K562 (cell line): ENCODE measurements at regions not wholly inside any gene's neighbourhood (a gene's known extent, or its start where the extent isn't known, plus 50 kb on each side); places are given as distances from the start of the nearest gene placed in this dataset.
"Not testable (repeated sequence)": the region's sequence is repeated elsewhere in the genome, so short reads cannot be mapped to it uniquely, and the experiment has no call there.

Source experiments
- CEBPB ChIP-seq: fragments of 450-650 bp; IDR thresholded peaks from 2 replicates; pipeline ENCODE4 v1.6.1; 2016; ENCODE audit warnings: missing genetic modification characterization, missing compliant biosample characterization
- SOX6 ChIP-seq: fragments of 450-650 bp; IDR thresholded peaks from 2 replicates; pipeline ENCODE4 v1.6.1; 2014; ENCODE audit warnings: mild to moderate bottlenecking
- TF ChIP-seq, protein P1 (sequence below), 3 experiments: IDR thresholded peaks in 2 of 3; conservative IDR thresholded peaks in 1 of 3; 2 replicates each; pipeline ENCODE4 v1.5.1; 2011 to 2012; ENCODE audit warnings: low read length in 3 of 3, mild to moderate bottlenecking in 3 of 3, control low read depth in 2 of 3, improper control_type of control experiment in 1 of 3, inconsistent platforms in 1 of 3, low read depth in 1 of 3, mixed read lengths in 1 of 3, moderate library complexity in 1 of 3; ENCODE audit not compliant: insufficient read depth in 2 of 3
- TF ChIP-seq, protein P2 (sequence below): sonication (generic); formaldehyde crosslinking; IDR thresholded peaks from 2 replicates; pipeline ENCODE4 v1.9.0; 2022; ENCODE audit warnings: mild to moderate bottlenecking, missing genetic modification reagents

DNA sequence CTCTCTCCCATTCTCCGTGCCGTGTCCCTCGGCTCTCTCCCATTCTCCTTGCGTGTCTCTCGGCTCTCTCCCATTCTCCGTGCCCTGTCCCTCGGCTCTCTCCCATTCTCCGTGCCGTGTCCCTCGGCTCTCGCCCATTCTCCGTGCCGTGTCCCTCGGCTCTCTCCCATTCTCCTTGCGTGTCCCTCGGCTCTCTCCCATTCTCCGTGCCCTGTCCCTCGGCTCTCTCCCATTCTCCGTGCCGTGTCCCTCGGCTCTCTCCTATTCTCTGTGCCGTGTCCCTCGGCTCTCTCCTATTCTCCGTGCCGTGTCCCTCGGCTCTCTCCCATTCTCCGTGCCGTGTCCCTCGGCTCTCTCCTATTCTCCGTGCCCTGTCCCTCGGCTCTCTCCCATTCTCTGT lies 94.6 kb upstream of the FRG1 start:
- TF ChIP-seq, protein P1, sequence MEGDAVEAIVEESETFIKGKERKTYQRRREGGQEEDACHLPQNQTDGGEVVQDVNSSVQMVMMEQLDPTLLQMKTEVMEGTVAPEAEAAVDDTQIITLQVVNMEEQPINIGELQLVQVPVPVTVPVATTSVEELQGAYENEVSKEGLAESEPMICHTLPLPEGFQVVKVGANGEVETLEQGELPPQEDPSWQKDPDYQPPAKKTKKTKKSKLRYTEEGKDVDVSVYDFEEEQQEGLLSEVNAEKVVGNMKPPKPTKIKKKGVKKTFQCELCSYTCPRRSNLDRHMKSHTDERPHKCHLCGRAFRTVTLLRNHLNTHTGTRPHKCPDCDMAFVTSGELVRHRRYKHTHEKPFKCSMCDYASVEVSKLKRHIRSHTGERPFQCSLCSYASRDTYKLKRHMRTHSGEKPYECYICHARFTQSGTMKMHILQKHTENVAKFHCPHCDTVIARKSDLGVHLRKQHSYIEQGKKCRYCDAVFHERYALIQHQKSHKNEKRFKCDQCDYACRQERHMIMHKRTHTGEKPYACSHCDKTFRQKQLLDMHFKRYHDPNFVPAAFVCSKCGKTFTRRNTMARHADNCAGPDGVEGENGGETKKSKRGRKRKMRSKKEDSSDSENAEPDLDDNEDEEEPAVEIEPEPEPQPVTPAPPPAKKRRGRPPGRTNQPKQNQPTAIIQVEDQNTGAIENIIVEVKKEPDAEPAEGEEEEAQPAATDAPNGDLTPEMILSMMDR (IDR thresholded peaks at IDR 0.05 in 2 of 3, conservative IDR thresholded peaks at IDR 0.05 in 1 of 3; ENCODE audit: insufficient read depth in 2 of 3, low read depth in 1 of 3, low read length in 3 of 3) = not testable (repeated sequence)
- TF ChIP-seq CEBPB (tag); SOX6: not testable (repeated sequence)
- TF ChIP-seq, protein P2, sequence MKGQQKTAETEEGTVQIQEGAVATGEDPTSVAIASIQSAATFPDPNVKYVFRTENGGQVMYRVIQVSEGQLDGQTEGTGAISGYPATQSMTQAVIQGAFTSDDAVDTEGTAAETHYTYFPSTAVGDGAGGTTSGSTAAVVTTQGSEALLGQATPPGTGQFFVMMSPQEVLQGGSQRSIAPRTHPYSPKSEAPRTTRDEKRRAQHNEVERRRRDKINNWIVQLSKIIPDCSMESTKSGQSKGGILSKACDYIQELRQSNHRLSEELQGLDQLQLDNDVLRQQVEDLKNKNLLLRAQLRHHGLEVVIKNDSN = not testable (repeated sequence)
